ENCODE measurements at regions not wholly inside any gene's neighbourhood (a gene's known extent, or its start where the extent isn't known, plus 50 kb on each side); places are given as distances from the start of the nearest gene placed in this dataset.

DNA sequence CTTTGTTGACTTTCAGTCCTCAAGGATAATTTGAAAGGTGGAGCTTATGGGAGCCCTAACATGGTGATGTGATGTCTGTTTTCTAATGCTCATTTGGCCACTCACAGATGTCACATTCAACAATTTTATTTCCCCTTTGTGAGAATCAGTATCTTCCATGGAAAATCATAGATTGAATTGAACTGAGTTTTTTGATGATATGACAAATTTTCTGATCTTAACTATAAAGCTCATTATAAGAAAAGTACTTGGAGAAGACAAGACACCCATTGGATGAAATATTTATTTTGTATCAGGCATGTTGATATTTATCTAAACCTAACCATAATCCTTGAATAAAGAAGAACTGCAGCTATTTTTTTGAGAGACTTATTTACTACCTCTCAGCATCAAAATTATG lies 824.6 kb upstream of the GOT2 start:
- no peak for TF ChIP-seq POLR2A (IDR thresholded peaks at IDR 0.05)
- TF ChIP-seq, protein P1, sequence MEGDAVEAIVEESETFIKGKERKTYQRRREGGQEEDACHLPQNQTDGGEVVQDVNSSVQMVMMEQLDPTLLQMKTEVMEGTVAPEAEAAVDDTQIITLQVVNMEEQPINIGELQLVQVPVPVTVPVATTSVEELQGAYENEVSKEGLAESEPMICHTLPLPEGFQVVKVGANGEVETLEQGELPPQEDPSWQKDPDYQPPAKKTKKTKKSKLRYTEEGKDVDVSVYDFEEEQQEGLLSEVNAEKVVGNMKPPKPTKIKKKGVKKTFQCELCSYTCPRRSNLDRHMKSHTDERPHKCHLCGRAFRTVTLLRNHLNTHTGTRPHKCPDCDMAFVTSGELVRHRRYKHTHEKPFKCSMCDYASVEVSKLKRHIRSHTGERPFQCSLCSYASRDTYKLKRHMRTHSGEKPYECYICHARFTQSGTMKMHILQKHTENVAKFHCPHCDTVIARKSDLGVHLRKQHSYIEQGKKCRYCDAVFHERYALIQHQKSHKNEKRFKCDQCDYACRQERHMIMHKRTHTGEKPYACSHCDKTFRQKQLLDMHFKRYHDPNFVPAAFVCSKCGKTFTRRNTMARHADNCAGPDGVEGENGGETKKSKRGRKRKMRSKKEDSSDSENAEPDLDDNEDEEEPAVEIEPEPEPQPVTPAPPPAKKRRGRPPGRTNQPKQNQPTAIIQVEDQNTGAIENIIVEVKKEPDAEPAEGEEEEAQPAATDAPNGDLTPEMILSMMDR (IDR thresholded peaks at IDR 0.05): no peak

Measured in prostate gland (tissue), 2 donors.